Kidney epithelial cell (primary cell): ENCODE measurements at regions not wholly inside any gene's neighbourhood (a gene's known extent, or its start where the extent isn't known, plus 50 kb on each side); places are given as distances from the start of the nearest gene placed in this dataset.

Experiments
- DNase-seq: peaks from one replicate; pipeline ENCODE4 v3.0.0-alpha.2; 2010; ENCODE audit warnings: low read depth
- H3K27me3 ChIP-seq: 2 replicates; pipeline ENCODE4 v1.6.0; 2011; ENCODE audit warnings: low read length; ENCODE audit not compliant: control insufficient read depth, insufficient read depth
- H3K36me3 ChIP-seq: 2 replicates; pipeline ENCODE4 v1.5.1; 2011; ENCODE audit warnings: low read length; ENCODE audit not compliant: control insufficient read depth, insufficient read depth
- H3K4me3 ChIP-seq: 2 replicates; pipeline ENCODE4 v1.5.1; 2011; ENCODE audit warnings: low read depth, mild to moderate bottlenecking, control low read depth, low read length
- CTCF ChIP-seq: IDR thresholded peaks from 2 replicates; pipeline ENCODE4 v1.5.1; 2011; ENCODE audit warnings: mild to moderate bottlenecking, moderate library complexity, low read length, control low read depth, inconsistent platforms; ENCODE audit not compliant: insufficient read depth, poor library complexity, severe bottlenecking

DNA sequence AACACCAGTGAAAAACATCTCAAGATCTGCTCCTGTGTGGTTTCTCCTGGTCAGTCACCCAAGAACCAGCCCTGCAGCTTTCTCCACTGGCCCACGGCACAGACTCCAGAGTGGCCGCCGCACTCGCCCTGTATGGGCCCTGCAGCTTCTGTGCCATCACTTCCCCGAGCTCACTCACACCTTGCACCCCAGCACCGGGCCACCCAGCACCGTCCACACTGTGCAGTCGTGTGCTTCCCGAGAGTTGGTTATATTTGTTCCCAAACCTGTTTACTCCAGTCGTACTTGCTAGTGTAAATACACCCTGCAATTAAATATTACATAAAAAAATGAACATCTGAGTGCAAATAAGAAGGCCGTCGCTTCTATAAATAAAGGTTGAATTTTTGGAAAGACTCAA, 341.7 kb downstream of the CDH26 start:
- Histone ChIP-seq H3K4me3 (no peak overlapping the region), H3K27me3 (no peaks in the 10 kb centered on the region), H3K36me3 (no peaks in the 10 kb centered on the region)
- DNase-seq = no peak
- no peak for TF ChIP-seq CTCF

DNA sequence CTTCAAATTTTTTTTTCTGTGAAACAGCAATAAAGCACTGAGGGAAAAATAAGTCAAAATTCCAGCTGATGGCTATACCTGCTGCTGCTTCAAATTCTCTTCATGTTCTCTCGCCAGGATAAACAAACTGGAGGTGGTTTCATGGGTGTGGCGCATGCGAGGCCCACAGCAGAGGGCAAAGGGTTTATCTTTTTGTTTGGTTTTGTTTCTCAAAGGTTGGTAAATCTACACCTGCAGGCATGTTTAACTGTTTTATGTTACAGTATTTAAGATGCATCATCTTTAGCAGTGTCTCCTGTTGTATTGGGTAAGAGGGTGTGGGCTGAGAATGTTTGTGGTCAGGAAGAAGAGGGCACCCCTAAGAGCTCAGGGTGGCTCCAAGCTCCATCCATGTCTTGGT, 342.2 kb downstream of the CDH26 start:
- no peak for TF ChIP-seq CTCF
- DNase-seq = no peak
- Histone ChIP-seq H3K4me3 (no peak overlapping the region), H3K36me3 (no peaks in the 10 kb centered on the region), H3K27me3 (no peaks in the 10 kb centered on the region)

GRCh38 chr20:60302875-60303274, 344.7 kb downstream of the CDH26 start:
- Histone ChIP-seq H3K36me3 (no peaks in the 10 kb centered on the region), H3K4me3 (no peak overlapping the region), H3K27me3 (no peaks in the 10 kb centered on the region)
- no peak for DNase-seq
- no peak for TF ChIP-seq CTCF

DNA sequence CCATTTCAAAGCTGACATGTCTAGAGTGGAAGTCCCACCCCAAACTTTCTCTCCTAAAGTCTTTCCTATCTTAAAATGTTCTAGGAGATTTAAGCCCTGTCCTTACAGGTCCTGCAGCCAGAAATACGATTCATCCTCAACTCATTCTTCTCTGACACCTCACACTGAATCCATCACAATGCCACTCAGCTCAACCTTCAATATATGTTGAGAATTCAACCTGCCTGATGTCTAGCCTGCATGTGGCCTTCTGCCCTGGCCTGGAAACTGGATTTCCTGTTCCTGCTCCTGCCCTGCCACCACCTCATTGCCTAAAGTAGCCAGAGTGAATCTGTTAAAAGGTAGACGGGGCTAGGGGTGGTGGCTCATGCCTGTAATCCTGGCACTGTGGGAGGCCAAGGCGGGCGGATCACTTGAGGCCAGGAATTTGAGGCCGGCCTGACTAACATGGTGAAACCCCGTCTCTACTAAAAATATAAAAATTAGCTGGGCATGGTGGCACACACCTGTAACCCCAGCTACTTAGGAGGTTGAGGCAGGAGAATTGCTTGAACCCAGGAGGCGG, 345.9 kb downstream of the CDH26 start:
- no peaks in the 10 kb centered on the region for H3K27me3 ChIP-seq
- no peak for DNase-seq
- no peak overlapping the region for H3K4me3 ChIP-seq
- TF ChIP-seq CTCF = no peak
- H3K36me3 ChIP-seq = no peaks in the 10 kb centered on the region

GRCh38 chr20:60304931-60305330, 346.7 kb downstream of the CDH26 start:
- no peak overlapping the region for H3K4me3 ChIP-seq
- no peak for TF ChIP-seq CTCF

GRCh38 chr20:60306105-60306504, 347.9 kb downstream of the CDH26 start:
- no peak for TF ChIP-seq CTCF
- H3K4me3 ChIP-seq = no peak overlapping the region
- DNase-seq = no peak
- H3K36me3 ChIP-seq = no peaks in the 10 kb centered on the region
- no peaks in the 10 kb centered on the region for H3K27me3 ChIP-seq

More at GRCh38 chr20:60304931-60305330, 346.7 kb downstream of the CDH26 start:
- no peak for DNase-seq
- no peaks in the 10 kb centered on the region for H3K27me3 ChIP-seq
- no peaks in the 10 kb centered on the region for H3K36me3 ChIP-seq
